ENCODE measurements at regions not wholly inside any gene's neighbourhood (a gene's known extent, or its start where the extent isn't known, plus 50 kb on each side); places are given as distances from the start of the nearest gene placed in this dataset.

GRCh38 chr14:84670796-84671195, 859.1 kb upstream of the FLRT2 start:
- no peak overlapping the region for H3K9ac ChIP-seq (replicated peaks; ENCODE audit: extremely low read depth, insufficient read depth, low read length)
- H3K79me2 ChIP-seq (ENCODE audit: control insufficient read depth, insufficient read depth, low read length), result no peaks in the 10 kb centered on the region
- no peaks in the 10 kb centered on the region for H3K4me1 ChIP-seq (ENCODE audit: control insufficient read depth, extremely low read depth, insufficient read depth, low read length)
- H3K4me3 ChIP-seq (replicated peaks in 1 of 3; ENCODE audit: insufficient read depth in 1 of 3, low read depth in 1 of 3, low read length in 3 of 3), result no peak overlapping the region
- H3K27ac ChIP-seq (ENCODE audit: insufficient read depth, low read depth, low read length), result no peak overlapping the region
- no peak overlapping the region for H3K4me2 ChIP-seq (ENCODE audit: insufficient read depth, low read length)
- no peak for TF ChIP-seq MAX (IDR thresholded peaks at IDR 0.05; ENCODE audit: insufficient read depth, insufficient read length)
- TF ChIP-seq GATA2 (IDR thresholded peaks at IDR 0.05; ENCODE audit: insufficient read depth, insufficient read length, low read depth, low read length), result no peak
- no peaks in the 10 kb centered on the region for H4K20me1 ChIP-seq (replicated peaks; ENCODE audit: control insufficient read depth, extremely low read depth, insufficient read depth, low read length)
- intact Hi-C loops (cut with micrococcal nuclease) (no loop called here), dilution Hi-C loops (cut with MboI; ENCODE audit: extremely low pct_ligation_motif_present, low sequenced_read_pairs) (no loop called here)
- H3K9me1 ChIP-seq (replicated peaks; ENCODE audit: control insufficient read depth, extremely low read depth, insufficient read depth, low read length), result no peaks in the 10 kb centered on the region
- DNase-seq (ENCODE audit: low read depth, low spot score) (no peak), FAIRE-seq (no peak)
- no peak overlapping the region for H2AFZ ChIP-seq (ENCODE audit: low read depth, low read length)
- no peaks in the 10 kb centered on the region for H3K9me3 ChIP-seq (replicated peaks; ENCODE audit: control insufficient read depth, insufficient read depth, low read length)
- no peaks in the 10 kb centered on the region for H3K36me3 ChIP-seq (ENCODE audit: control insufficient read depth in 2 of 2, extremely low read depth in 1 of 2, insufficient read depth in 2 of 2, low read length in 2 of 2)
- no peaks in the 10 kb centered on the region for H3K27me3 ChIP-seq (ENCODE audit: control insufficient read depth in 2 of 2, insufficient read depth in 2 of 2, low read length in 2 of 2)
- ChIA-PET POLR2A (no interaction called here), CTCF (interaction anchor here (1.3 kb wide), 1 partner anchor 11 kb away, joined by 4 read pairs; no protein-coding TSS in a partner anchor)
- no TSS peak for BruUV-seq (replicated peaks)

GRCh38 chr14:84671776-84672175, 858.2 kb upstream of the FLRT2 start:
- H3K9me1 ChIP-seq (replicated peaks; ENCODE audit: control insufficient read depth, extremely low read depth, insufficient read depth, low read length), result no peaks in the 10 kb centered on the region
- H3K4me1 ChIP-seq (ENCODE audit: control insufficient read depth, extremely low read depth, insufficient read depth, low read length), result no peaks in the 10 kb centered on the region
- no peaks in the 10 kb centered on the region for H4K20me1 ChIP-seq (replicated peaks; ENCODE audit: control insufficient read depth, extremely low read depth, insufficient read depth, low read length)
- no peak overlapping the region for H3K27ac ChIP-seq (ENCODE audit: insufficient read depth, low read depth, low read length)
- H3K4me2 ChIP-seq (ENCODE audit: insufficient read depth, low read length), result no peak overlapping the region
- H3K79me2 ChIP-seq (ENCODE audit: control insufficient read depth, insufficient read depth, low read length), result no peaks in the 10 kb centered on the region
- no peaks in the 10 kb centered on the region for H3K36me3 ChIP-seq (ENCODE audit: control insufficient read depth in 2 of 2, extremely low read depth in 1 of 2, insufficient read depth in 2 of 2, low read length in 2 of 2)
- intact Hi-C loops (cut with micrococcal nuclease) (no loop called here), dilution Hi-C loops (cut with MboI; ENCODE audit: extremely low pct_ligation_motif_present, low sequenced_read_pairs) (no loop called here)
- H3K9ac ChIP-seq (replicated peaks; ENCODE audit: extremely low read depth, insufficient read depth, low read length), result no peak overlapping the region
- H3K9me3 ChIP-seq (replicated peaks; ENCODE audit: control insufficient read depth, insufficient read depth, low read length), result no peaks in the 10 kb centered on the region
- ChIA-PET POLR2A (no interaction called here), CTCF (interaction anchor here (1.3 kb wide), 1 partner anchor 12 kb away, joined by 4 read pairs; no protein-coding TSS in a partner anchor)
- H3K4me3 ChIP-seq (replicated peaks in 1 of 3; ENCODE audit: insufficient read depth in 1 of 3, low read depth in 1 of 3, low read length in 3 of 3), result no peak overlapping the region
- TF ChIP-seq POLR2A (IDR thresholded peaks at IDR 0.05; ENCODE audit: low read depth, low read length) (no peak), POLR2AphosphoS5 (IDR thresholded peaks at IDR 0.05; ENCODE audit: insufficient read depth, low read depth, low read length) (no peak), JUN (IDR thresholded peaks at IDR 0.05; ENCODE audit: borderline replicate concordance, insufficient read depth, insufficient read length, low read depth) (no peak), GATA2 (IDR thresholded peaks at IDR 0.05; ENCODE audit: insufficient read depth, insufficient read length, low read depth, low read length) (no peak), FOS (IDR thresholded peaks at IDR 0.05; ENCODE audit: borderline replicate concordance, insufficient read depth, low read length) (no peak), CTCF (IDR thresholded peaks at IDR 0.05; ENCODE audit: extremely low read depth in 1 of 2, insufficient read depth in 1 of 2, low read depth in 1 of 2, low read length in 2 of 2) (no peak), EZH2 (IDR thresholded peaks at IDR 0.05; ENCODE audit: borderline replicate concordance, low read depth, low read length, severe bottlenecking) (no peak), MAX (IDR thresholded peaks at IDR 0.05; ENCODE audit: insufficient read depth, insufficient read length) (no peak), MYC (IDR thresholded peaks at IDR 0.05; ENCODE audit: low read depth, low read length) (no peak)
- FAIRE-seq, result no peak
- no peak for DNase-seq (ENCODE audit: low read depth, low spot score)
- no peaks in the 10 kb centered on the region for H3K27me3 ChIP-seq (ENCODE audit: control insufficient read depth in 2 of 2, insufficient read depth in 2 of 2, low read length in 2 of 2)
- no peak overlapping the region for H2AFZ ChIP-seq (ENCODE audit: low read depth, low read length)
- BruUV-seq (replicated peaks), result no TSS peak
